Aorta (tissue), 5 donors: ENCODE measurements at regions not wholly inside any gene's neighbourhood (a gene's known extent, or its start where the extent isn't known, plus 50 kb on each side); places are given as distances from the start of the nearest gene placed in this dataset.
"Not testable (repeated sequence)": the region's sequence is repeated elsewhere in the genome, so short reads cannot be mapped to it uniquely, and the experiment has no call there.

ENCODE experiments used
- ATAC-seq: fragments of 200-7000 bp; cut with Tn5 transposase; one replicate; pipeline ENCODE4 v1.9.1; 2022; ENCODE audit warnings: moderate library complexity; ENCODE audit not compliant: low FRiP score
- DNase-seq, 2 donors: peaks; one replicate each; pipeline ENCODE4 v3.0.0-alpha.2; 2020
- H3K27ac ChIP-seq, 2 donors: one replicate each; pipeline ENCODE4 v1.5.1; 2013; ENCODE audit warnings: low read length in 2 of 2, mild to moderate bottlenecking in 2 of 2, moderate library complexity in 2 of 2, control low read depth in 1 of 2, inconsistent platforms in 1 of 2, low read depth in 1 of 2
- H3K27me3 ChIP-seq, 2 donors: one replicate each; pipeline ENCODE4 v1.6.1; 2013; ENCODE audit warnings: control low read depth in 1 of 2, low read length in 1 of 2, mild to moderate bottlenecking in 1 of 2, moderate library complexity in 1 of 2; ENCODE audit not compliant: insufficient read depth in 2 of 2, control insufficient read depth in 1 of 2
- H3K36me3 ChIP-seq, 2 donors: one replicate each; pipeline ENCODE4 v1.6.1; 2013; ENCODE audit warnings: control low read depth in 1 of 2, low read length in 1 of 2, mild to moderate bottlenecking in 1 of 2; ENCODE audit not compliant: insufficient read depth in 2 of 2, control insufficient read depth in 1 of 2
- H3K4me1 ChIP-seq, 2 donors: one replicate each; pipeline ENCODE4 v1.6.1; 2013; ENCODE audit warnings: low read length in 2 of 2, control low read depth in 1 of 2, mild to moderate bottlenecking in 1 of 2, moderate library complexity in 1 of 2; ENCODE audit not compliant: insufficient read depth in 2 of 2, control insufficient read depth in 1 of 2
- H3K4me3 ChIP-seq, 2 donors: one replicate each; pipeline ENCODE4 v1.5.1; 2013; ENCODE audit warnings: low read length in 2 of 2, control low read depth in 1 of 2, mild to moderate bottlenecking in 1 of 2
- H3K9me3 ChIP-seq: one replicate; pipeline ENCODE4 v1.6.1; 2013; ENCODE audit warnings: mild to moderate bottlenecking, low read length; ENCODE audit not compliant: control insufficient read depth
- WGBS, 2 donors: extraction: QIAGEN DNeasy Blood & Tissue Kit; methylation state at CpG; one replicate each; pipeline ENCODE4 v1.1.7; 2013; 5-methylcytosine and 5-hydroxymethylcytosine counted together
- intact Hi-C, 2 donors: fragments of 100-400 bp; cut with DNase I; formaldehyde crosslinking; loops; one replicate each; pipeline versions ENCODE4 v1.14.2 to v1.15.0; 2022
- donor health status: healthy with polysubstance abuse.
- donor health status: Bipolar disorder and iron deficiency.
- donor health status: DM: no; HTN: no; CAD: no.
- donor health status: DM: no; HTN: no; CAD: no.
- donor health status: DM: yes; HTN: yes; CAD: no.

DNA sequence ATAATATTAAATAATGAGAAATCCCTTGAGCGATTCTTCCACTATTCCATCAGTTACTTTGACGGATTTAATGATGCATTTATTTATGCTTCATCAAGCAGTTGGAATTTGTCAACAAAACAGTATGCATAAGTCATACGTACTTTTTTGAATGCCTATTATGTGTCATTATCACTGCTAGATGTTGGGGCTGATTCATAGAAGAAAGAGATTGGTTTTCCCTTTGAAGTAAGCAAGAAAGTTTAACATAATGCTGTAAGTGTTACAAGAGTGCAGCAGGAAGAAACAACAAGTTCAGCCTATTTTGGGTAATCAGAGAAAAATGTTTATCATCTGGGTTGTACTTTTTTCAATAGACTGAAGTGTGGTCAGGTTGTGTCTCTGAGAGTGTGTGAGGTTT, 121.2 kb upstream of the RANBP3L start:
- WGBS, 2 donors: 71 to 76% methylated on average over 3 of the region's 3 CpGs
- no peak overlapping the region for H3K27ac ChIP-seq
- no peaks in the 10 kb centered on the region for H3K9me3 ChIP-seq
- H3K27me3 ChIP-seq: no peaks in the 10 kb centered on the region
- intact Hi-C loops: no loop called here
- H3K4me3 ChIP-seq: no peak overlapping the region
- H3K36me3 ChIP-seq: no peaks in the 10 kb centered on the region
- DNase-seq: no peak
- H3K4me1 ChIP-seq: peaks cover 0 to 3% of the 10 kb centered on the region in 2 donors
- no peak for ATAC-seq

DNA sequence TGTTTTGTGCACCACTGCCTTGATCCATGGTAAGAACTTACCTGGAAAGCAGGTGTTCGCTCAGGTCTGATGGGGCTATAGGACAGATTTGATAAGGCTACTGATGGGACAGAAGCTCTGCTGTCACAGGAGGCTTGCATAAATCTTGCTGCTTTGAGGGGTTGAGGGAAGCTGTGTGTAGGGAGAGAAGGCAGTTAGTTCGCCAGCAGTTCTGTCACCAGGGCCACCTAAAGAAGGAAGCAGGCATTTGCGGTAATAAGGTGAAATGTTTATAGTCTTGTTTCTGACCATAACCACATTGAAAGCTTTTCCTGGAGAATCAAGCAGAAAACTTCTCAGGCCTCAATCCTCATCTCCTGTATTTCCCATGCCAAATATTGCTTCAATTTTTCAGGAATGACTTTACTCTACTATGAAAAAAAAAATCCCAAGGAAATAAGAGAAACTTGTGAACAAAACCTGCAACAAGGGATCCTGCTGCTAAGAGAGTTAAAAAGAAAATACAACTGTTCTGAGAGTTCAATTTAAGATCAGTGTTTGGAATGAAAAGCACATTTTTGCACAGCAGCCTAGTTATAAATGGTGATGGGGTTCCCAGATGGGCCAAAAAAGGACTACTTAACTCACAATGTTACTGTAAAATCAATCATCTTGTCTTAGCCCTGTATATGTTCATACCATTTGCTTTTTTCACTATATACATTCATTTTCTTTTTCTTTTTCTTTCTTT, 122.0 kb upstream of the RANBP3L start:
- WGBS, 2 donors: 70 to 78% methylated on average over 3 of the region's 3 CpGs
- Histone ChIP-seq H3K27ac (no peak overlapping the region), H3K4me1 (peaks cover 0 to 3% of the 10 kb centered on the region in 2 donors), H3K36me3 (no peaks in the 10 kb centered on the region), H3K9me3 (no peaks in the 10 kb centered on the region), H3K27me3 (no peaks in the 10 kb centered on the region), H3K4me3 (no peak overlapping the region)
- ATAC-seq (no peak), DNase-seq (no peak)
- intact Hi-C loops: no loop called here

DNA sequence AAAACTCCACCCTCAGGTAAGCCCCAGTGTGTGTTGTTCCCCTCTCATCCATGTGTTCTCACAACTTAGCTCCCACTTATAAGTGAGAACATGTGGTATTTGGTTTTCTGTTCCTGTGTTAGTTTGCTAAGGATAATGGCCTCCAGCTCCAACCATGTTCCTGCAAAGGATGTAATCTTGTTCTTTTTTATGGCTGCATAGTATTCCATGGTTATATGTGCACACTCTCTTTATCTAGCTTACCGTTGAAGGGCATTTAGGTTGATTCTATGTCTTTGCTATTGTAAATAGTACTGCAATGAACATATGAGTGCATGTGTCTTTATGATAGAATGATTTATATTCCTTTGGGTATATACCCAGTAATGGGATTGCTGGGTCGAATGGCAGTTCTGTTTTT, 124.4 kb upstream of the RANBP3L start:
- H3K36me3 ChIP-seq, H3K27me3 ChIP-seq, H3K4me3 ChIP-seq, H3K9me3 ChIP-seq, intact Hi-C loops, H3K27ac ChIP-seq, ATAC-seq, H3K4me1 ChIP-seq, DNase-seq: not testable (repeated sequence)
- 80 to 84% methylated on average over 2 of the region's 2 CpGs for WGBS, 2 donors

DNA sequence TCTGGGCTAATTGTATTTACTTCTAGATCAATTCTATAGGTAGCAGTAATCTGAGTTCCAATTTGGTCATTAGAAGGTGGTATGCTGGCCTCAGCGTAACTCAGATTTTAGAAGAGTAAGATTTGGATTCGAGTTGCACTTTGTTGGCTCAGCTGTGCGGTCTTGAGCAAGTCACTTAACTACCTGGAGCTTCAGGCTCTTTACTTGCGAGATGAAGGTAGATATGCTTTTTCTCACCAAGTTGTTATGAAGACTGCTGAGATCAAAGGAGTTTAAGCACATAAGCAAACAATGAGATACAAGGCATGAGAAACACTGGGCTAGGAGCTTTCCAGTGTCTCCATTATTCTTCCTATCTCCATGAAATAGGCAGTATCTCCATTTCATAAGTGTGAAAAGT, 133.8 kb upstream of the RANBP3L start:
- DNase-seq (no peak), ATAC-seq (no peak)
- intact Hi-C loops: no loop called here
- 91 to 96% methylated on average over 4 of the region's 4 CpGs for WGBS, 2 donors
- no peak overlapping the region for H3K4me3 ChIP-seq
- peaks cover 1% of the 10 kb centered on the region for H3K9me3 ChIP-seq
- no peak overlapping the region for H3K27ac ChIP-seq
- H3K27me3 ChIP-seq: no peaks in the 10 kb centered on the region
- H3K36me3 ChIP-seq: no peaks in the 10 kb centered on the region
- no peaks in the 10 kb centered on the region for H3K4me1 ChIP-seq

DNA sequence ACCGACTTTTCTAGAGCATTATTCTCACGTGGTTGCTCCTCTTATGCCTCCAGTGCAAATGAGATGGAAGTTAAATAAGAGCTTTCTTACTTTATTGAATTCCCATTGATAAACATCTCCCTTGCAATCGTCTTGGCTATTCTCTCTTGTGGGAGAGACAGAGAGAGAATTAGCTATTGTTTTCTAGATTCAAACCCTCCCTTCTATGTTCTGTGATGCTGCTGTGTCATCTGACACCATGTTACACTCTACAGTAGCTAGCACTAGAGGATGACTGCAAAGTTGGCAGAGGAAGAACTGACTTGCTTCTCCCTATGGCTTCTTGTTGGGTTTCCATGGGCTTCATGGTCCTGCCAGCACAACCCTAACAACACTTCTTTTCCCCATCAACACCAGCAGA, 134.6 kb upstream of the RANBP3L start:
- Histone ChIP-seq H3K4me1 (no peaks in the 10 kb centered on the region), H3K27ac (no peak overlapping the region), H3K4me3 (no peak overlapping the region), H3K27me3 (no peaks in the 10 kb centered on the region), H3K36me3 (no peaks in the 10 kb centered on the region), H3K9me3 (peaks cover 1% of the 10 kb centered on the region)
- intact Hi-C loops: no loop called here
- DNase-seq (no peak), ATAC-seq (no peak)
- 70 to 79% methylated on average over 3 of the region's 3 CpGs for WGBS, 2 donors

DNA sequence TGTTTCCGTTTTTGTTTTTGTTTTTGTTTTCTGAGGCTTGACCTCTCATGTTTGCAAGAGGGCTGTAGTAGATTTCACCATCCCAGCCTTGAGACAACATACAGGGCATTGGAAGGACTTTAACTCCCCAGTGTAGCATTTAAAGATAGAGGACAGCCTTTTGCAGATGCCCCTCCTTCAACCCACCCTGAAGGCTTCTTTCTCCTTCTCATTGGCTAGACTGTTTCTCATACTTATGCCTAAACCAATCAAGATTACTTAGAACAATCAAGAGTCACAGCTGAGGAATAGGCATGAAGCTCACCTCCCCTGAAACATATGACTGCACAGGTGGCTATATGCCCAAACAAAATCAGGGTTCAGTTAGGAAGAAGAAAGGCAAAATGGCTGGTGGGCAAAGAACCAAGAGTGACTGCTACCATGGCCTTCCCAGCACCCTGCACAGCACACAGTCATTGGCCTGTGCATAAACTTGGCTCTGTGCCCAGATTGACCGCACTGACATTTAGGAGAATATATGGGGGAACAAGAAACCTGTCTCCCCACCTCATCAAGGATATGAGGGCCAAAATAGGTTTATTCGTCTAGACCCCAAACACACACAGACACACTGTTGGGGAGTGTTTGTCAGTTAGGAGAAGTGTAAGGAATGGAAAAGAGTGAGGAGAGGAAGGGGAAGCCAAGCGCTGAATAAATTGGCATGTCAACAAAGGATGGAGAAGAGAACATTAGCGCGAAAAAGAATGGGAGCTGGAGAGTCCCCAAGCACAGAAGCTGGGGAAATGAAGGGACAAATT, 137.3 kb upstream of the RANBP3L start:
- Histone ChIP-seq H3K4me3 (no peak overlapping the region), H3K27ac (no peak overlapping the region), H3K27me3 (no peaks in the 10 kb centered on the region), H3K4me1 (no peaks in the 10 kb centered on the region), H3K9me3 (peaks cover 1% of the 10 kb centered on the region), H3K36me3 (no peaks in the 10 kb centered on the region)
- ATAC-seq: no peak
- intact Hi-C loops: no loop called here
- no peak for DNase-seq
- 63 to 72% methylated on average over 6 of the region's 6 CpGs for WGBS, 2 donors

DNA sequence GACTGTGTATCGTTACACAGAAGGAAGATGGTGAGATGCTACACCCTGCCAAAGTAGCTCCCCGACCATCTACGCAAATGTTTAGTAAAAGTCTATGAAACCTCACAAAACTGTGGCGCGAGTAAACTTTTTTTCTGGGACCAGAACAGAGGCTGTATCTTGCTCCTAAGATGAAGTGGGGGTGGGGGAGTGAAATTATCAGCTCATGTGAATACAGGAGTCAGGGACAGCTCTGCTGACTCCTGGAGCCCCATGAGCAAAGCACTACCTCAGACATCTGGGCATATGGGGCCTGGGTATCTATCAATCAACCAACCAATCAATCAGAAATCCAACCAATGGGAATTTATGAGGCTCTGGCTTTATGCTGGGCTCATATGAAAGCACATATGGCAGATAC, 138.6 kb upstream of the RANBP3L start:
- Histone ChIP-seq H3K4me3 (no peak overlapping the region), H3K36me3 (no peaks in the 10 kb centered on the region), H3K9me3 (peaks cover 1% of the 10 kb centered on the region), H3K27me3 (no peaks in the 10 kb centered on the region), H3K4me1 (peaks cover 0 to 2% of the 10 kb centered on the region in 2 donors), H3K27ac (no peak overlapping the region)
- intact Hi-C loops: no loop called here
- WGBS, 2 donors: 86 to 88% methylated on average over 5 of the region's 5 CpGs
- ATAC-seq (no peak), DNase-seq (no peak)

DNA sequence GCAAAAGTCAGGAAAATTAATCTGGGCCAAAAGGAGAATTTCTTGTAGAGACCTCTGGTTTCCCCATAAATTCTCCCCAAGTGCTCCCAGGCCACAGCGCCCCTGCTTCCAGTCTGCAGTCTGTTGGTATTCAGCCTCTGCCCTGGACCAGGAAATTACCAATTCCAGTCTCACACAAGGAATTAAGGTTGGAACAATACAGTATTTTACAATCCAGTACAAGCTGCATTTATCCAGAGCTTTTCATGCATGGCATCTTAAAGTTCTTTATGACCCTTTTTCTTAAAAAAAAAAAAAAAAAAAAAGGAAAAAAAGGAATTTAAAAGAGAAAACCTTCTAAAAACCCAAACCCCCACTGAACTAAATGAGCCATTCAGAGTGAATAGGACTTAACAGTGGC, 139.6 kb upstream of the RANBP3L start:
- Histone ChIP-seq H3K27me3 (no peaks in the 10 kb centered on the region), H3K27ac (no peak overlapping the region), H3K9me3 (peaks cover 1% of the 10 kb centered on the region), H3K36me3 (no peaks in the 10 kb centered on the region), H3K4me3 (no peak overlapping the region), H3K4me1 (peaks cover 0 to 2% of the 10 kb centered on the region in 2 donors)
- WGBS, 2 donors: 92% methylated on average over 1 of the region's 1 CpG
- ATAC-seq (no peak), DNase-seq (no peak)
- intact Hi-C loops: no loop called here

DNA sequence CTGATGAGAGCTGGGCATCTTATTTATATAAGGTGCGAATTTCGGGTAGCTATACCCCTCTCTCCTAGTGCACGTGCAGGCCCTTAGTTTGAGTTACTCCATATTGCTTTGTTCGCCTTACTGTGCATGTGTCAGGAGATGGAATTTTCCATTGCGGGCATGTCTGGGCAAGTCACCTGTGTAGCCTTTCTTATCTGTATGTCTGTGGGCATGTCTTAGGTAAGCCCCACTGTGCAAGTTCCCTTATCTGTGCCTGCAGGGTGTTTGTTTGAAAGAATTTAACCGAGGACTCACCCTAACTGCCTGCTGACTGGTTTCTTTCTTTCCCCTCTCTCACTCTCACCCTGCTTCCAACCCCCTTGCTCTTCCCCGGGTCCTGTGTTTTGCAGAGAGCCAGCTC, 140.7 kb upstream of the RANBP3L start:
- intact Hi-C loops: no loop called here
- H3K27ac ChIP-seq: no peak overlapping the region
- ATAC-seq: no peak
- H3K4me3 ChIP-seq: no peak overlapping the region
- no peaks in the 10 kb centered on the region for H3K9me3 ChIP-seq
- DNase-seq: no peak
- peaks cover 0 to 2% of the 10 kb centered on the region in 2 donors for H3K4me1 ChIP-seq
- no peaks in the 10 kb centered on the region for H3K27me3 ChIP-seq
- 87 to 90% methylated on average over 7 of the region's 7 CpGs for WGBS, 2 donors
- H3K36me3 ChIP-seq: no peaks in the 10 kb centered on the region
